K562 (cell line): ENCODE measurements at regions not wholly inside any gene's neighbourhood (a gene's known extent, or its start where the extent isn't known, plus 50 kb on each side); places are given as distances from the start of the nearest gene placed in this dataset.

ENCODE experiments used
- ATAC-seq: fragments of 200-7000 bp; cut with Tn5 transposase; 3 replicates; pipeline ENCODE4 v1.9.1; 2020; ENCODE audit warnings: moderate library complexity
- BruUV-seq: library from RNA; stranded (reverse); fragments of 400-500 nt; replicated peaks from 2 replicates; lab custom pipeline; 2021; lab: Mats Ljungman, UMichigan
- CTCF ChIA-PET: fragments of 300-600 bp; formaldehyde crosslinking; extraction: SDS; loops from one replicate; lab custom pipeline; 2021; ENCODE audit warnings: low intra/inter-chr PET ratio; lab: Yijun Ruan, JAX
- POLR2A ChIA-PET: fragments of 300-600, 350-650 bp; sonication (Branson Sonifier 250); formaldehyde crosslinking; extraction: SDS; loops from one replicate; lab custom pipeline; 2021; ENCODE audit warnings: antibody characterized with exemption, inconsistent platforms; lab: Yijun Ruan, JAX
- DNase-seq, 4 experiments: peaks; one replicate each; pipeline versions ENCODE4 v3.0.0 to v3.0.0-alpha.2; 2011 to 2018; ENCODE audit warnings: low spot score in 3 of 4, mixed read lengths in 3 of 4; ENCODE audit errors: extremely low read depth in 1 of 4
- FAIRE-seq: peaks from 2 replicates; lab custom pipeline; 2011; peaks lifted over from hg19 to GRCh38; lab: Jason Lieb, UNC
- H2AFZ ChIP-seq: 2 replicates; pipeline ENCODE4 v1.6.0; 2011; ENCODE audit warnings: low read depth, low read length, control low read depth, inconsistent platforms
- H3K27ac ChIP-seq: fragments of 200-600 bp; 3 replicates; pipeline ENCODE4 v1.8.0; 2011; ENCODE audit warnings: low read depth, mild to moderate bottlenecking, control low read depth, inconsistent platforms, low read length, moderate library complexity, mixed read lengths; ENCODE audit errors: extremely low read depth
- H3K27me3 ChIP-seq, 2 experiments: fragments of 300-600 bp in 1 of 2; 2 replicates in 1 of 2; 3 replicates in 1 of 2; pipeline versions ENCODE4 v1.6.0 to v1.8.0; 2011; ENCODE audit warnings: inconsistent platforms in 2 of 2, low read length in 2 of 2, mild to moderate bottlenecking in 1 of 2, mixed read lengths in 1 of 2, moderate library complexity in 1 of 2; ENCODE audit not compliant: control insufficient read depth in 2 of 2, insufficient read depth in 2 of 2
- H3K36me3 ChIP-seq: fragments of 300-600 bp; 3 replicates; pipeline ENCODE4 v1.8.0; 2011; ENCODE audit warnings: mild to moderate bottlenecking, low read length, inconsistent platforms; ENCODE audit not compliant: control insufficient read depth, insufficient read depth
- H3K4me1 ChIP-seq, 2 experiments: fragments of 200-600 bp in 1 of 2; replicated peaks in 1 of 2; 2 replicates in 1 of 2; 3 replicates in 1 of 2; pipeline versions ENCODE4 v1.5.1 to v1.8.0; 2011; ENCODE audit warnings: inconsistent platforms in 2 of 2, low read length in 2 of 2, mild to moderate bottlenecking in 1 of 2, mixed read lengths in 1 of 2, moderate library complexity in 1 of 2; ENCODE audit not compliant: control insufficient read depth in 2 of 2, insufficient read depth in 2 of 2
- H3K4me2 ChIP-seq: 2 replicates; pipeline ENCODE4 v1.6.1; 2011; ENCODE audit warnings: low read length, control low read depth, inconsistent platforms, mixed read lengths; ENCODE audit not compliant: insufficient read depth
- H3K4me3 ChIP-seq: fragments of 200-600 bp; sonication (generic), shearing (Covaris generic); 2 replicates; pipeline ENCODE4 v1.5.1; 2016; ENCODE audit warnings: control low read depth, inconsistent platforms
- H3K79me2 ChIP-seq: fragments of 200-600 bp; 3 replicates; pipeline ENCODE4 v1.8.0; 2011; ENCODE audit warnings: low read length, inconsistent platforms; ENCODE audit not compliant: control insufficient read depth, insufficient read depth
- H3K9ac ChIP-seq, 2 experiments: 2 replicates each; pipeline versions ENCODE4 v1.6.0 to v1.6.1; 2011; ENCODE audit warnings: low read depth in 2 of 2, low read length in 2 of 2, control low read depth in 1 of 2, inconsistent platforms in 1 of 2, mild to moderate bottlenecking in 1 of 2, mixed read lengths in 1 of 2; ENCODE audit not compliant: insufficient read depth in 1 of 2
- H3K9me1 ChIP-seq: one replicate; pipeline ENCODE4 v1.6.0; 2011; ENCODE audit warnings: inconsistent platforms, mild to moderate bottlenecking, low read length, moderate library complexity; ENCODE audit not compliant: control insufficient read depth, insufficient read depth
- H3K9me3 ChIP-seq: replicated peaks from 2 replicates; pipeline ENCODE4 v1.5.1; 2011; ENCODE audit warnings: low read depth, low read length, inconsistent platforms; ENCODE audit not compliant: control insufficient read depth, insufficient read depth
- H4K20me1 ChIP-seq: replicated peaks from 2 replicates; pipeline ENCODE4 v1.6.1; 2011; ENCODE audit warnings: low read length, inconsistent platforms, mixed read lengths; ENCODE audit not compliant: control insufficient read depth, insufficient read depth
- CTCF ChIP-seq, 3 experiments: IDR thresholded peaks in 2 of 3; conservative IDR thresholded peaks in 1 of 3; 2 replicates each; pipeline ENCODE4 v1.5.1; 2011 to 2012; ENCODE audit warnings: low read length in 3 of 3, mild to moderate bottlenecking in 3 of 3, control low read depth in 2 of 3, improper control_type of control experiment in 1 of 3, inconsistent platforms in 1 of 3, low read depth in 1 of 3, mixed read lengths in 1 of 3, moderate library complexity in 1 of 3; ENCODE audit not compliant: insufficient read depth in 2 of 3
- FOXK2 ChIP-seq, 2 experiments: fragments of 450-650 bp; IDR thresholded peaks in 1 of 2; conservative IDR thresholded peaks in 1 of 2; 2 replicates each; pipeline ENCODE4 v1.6.1; 2016; ENCODE audit warnings: low read depth in 2 of 2, mild to moderate bottlenecking in 1 of 2
- RAD21 ChIP-seq, 2 experiments: fragments of 250-450 bp in 1 of 2; fragments of 450-650 bp in 1 of 2; sonication (Bioruptor Pico) in 1 of 2; formaldehyde crosslinking in 1 of 2; IDR thresholded peaks in 1 of 2; conservative IDR thresholded peaks in 1 of 2; 2 replicates each; pipeline versions ENCODE4 v1.4.0 to v1.8.0; 2020 to 2022; ENCODE audit warnings: mild to moderate bottlenecking in 2 of 2, moderate library complexity in 1 of 2
- SUPT5H ChIP-seq: fragments of 450-650 bp; IDR thresholded peaks from 2 replicates; pipeline ENCODE4 v1.6.1; 2016
- TARDBP ChIP-seq: fragments of 450-650 bp; IDR thresholded peaks from 2 replicates; pipeline ENCODE4 v1.6.1; 2016
- U2AF2 ChIP-seq: fragments of 200-400 bp; formaldehyde crosslinking; optimal IDR thresholded peaks from 2 replicates; pipeline ENCODE3; 2017; ENCODE audit warnings: low read depth, mild to moderate bottlenecking, low read length
- ZNF583 ChIP-seq: fragments of 250-450 bp; sonication (Bioruptor Pico); IDR thresholded peaks from 2 replicates; pipeline ENCODE4 v1.4.0; 2020
- WGBS: fragments of 100-300 bp; shearing (Covaris generic); methylation state at CpG from one replicate; pipeline ENCODE4 v1.1.6; 2016; ENCODE audit warnings: low coverage, mixed read lengths; ENCODE audit not compliant: insufficient coverage; ENCODE audit errors: missing lambda C conversion rate; 5-methylcytosine and 5-hydroxymethylcytosine counted together
- in situ Hi-C: fragments of 300-500 bp; cut with MboI; formaldehyde crosslinking; loops from 4 replicates; pipeline ENCODE4 v1.15.0; 2018; ENCODE audit warnings: inconsistent platforms, mixed read lengths
- intact Hi-C: fragments of 100-400 bp; cut with micrococcal nuclease; formaldehyde crosslinking; loops from 2 replicates; pipeline ENCODE4 v1.14.2; 2022

- DNase-seq (no peak), FAIRE-seq (no peak), ATAC-seq (no peak)
- no peaks in the 10 kb centered on the region for H3K9me1 ChIP-seq
- no peaks in the 10 kb centered on the region for H4K20me1 ChIP-seq
- BruUV-seq: no TSS peak
- H3K4me1 ChIP-seq: no peaks in the 10 kb centered on the region
- CTCF ChIA-PET: no interaction called here
- 0% methylated on average over 2 of the region's 2 CpGs for WGBS
- no peak overlapping the region for H3K4me3 ChIP-seq
- in situ Hi-C loops: no loop called here
- no peaks in the 10 kb centered on the region for H3K27me3 ChIP-seq
- H3K9me3 ChIP-seq: no peaks in the 10 kb centered on the region
- no peak overlapping the region for H3K9ac ChIP-seq
- POLR2A ChIA-PET: no interaction called here
- H2AFZ ChIP-seq: no peak overlapping the region
- no peaks in the 10 kb centered on the region for H3K36me3 ChIP-seq
- intact Hi-C loops: no loop called here
- H3K79me2 ChIP-seq: no peaks in the 10 kb centered on the region
- no peak overlapping the region for H3K4me2 ChIP-seq
- no peak for TF ChIP-seq SUPT5H
- no peak for TF ChIP-seq ZNF583 (CRISPR knock-in tag)
- TF ChIP-seq TARDBP: no peak
- no peak for TF ChIP-seq FOXK2 (conservative IDR thresholded peaks at IDR 0.05 in 1 of 2, IDR thresholded peaks at IDR 0.05 in 1 of 2; ENCODE audit: low read depth in 2 of 2)
- no peak overlapping the region for H3K27ac ChIP-seq
Observed at GRCh38 chr5:107251151-107251550, 419.6 kb downstream of the EFNA5 start.

GRCh38 chr5:107248066-107248695 is 422.6 kb downstream of the EFNA5 start:
- Histone ChIP-seq H2AFZ (no peak overlapping the region), H3K4me1 (no peaks in the 10 kb centered on the region)
- in situ Hi-C loops: no loop called here
- TF ChIP-seq CTCF (IDR thresholded peaks at IDR 0.05 in 2 of 3, conservative IDR thresholded peaks at IDR 0.05 in 1 of 3; ENCODE audit: insufficient read depth in 2 of 3, low read depth in 1 of 3, low read length in 3 of 3) (peak; percentile 31 to 67 (median 47); a peak in 5 of 6 replicates), U2AF2 (no peak), RAD21 (CRISPR knock-in tag; conservative IDR thresholded peaks at IDR 0.05 in 1 of 2, IDR thresholded peaks at IDR 0.05 in 1 of 2) (peak in 1 of 2 experiments; percentile 43; a peak in 2 of 4 replicates)

More at GRCh38 chr5:107248066-107248695, 422.6 kb downstream of the EFNA5 start:
- Histone ChIP-seq H3K27ac (no peak overlapping the region), H3K27me3 (no peaks in the 10 kb centered on the region), H3K36me3 (no peaks in the 10 kb centered on the region), H3K79me2 (no peaks in the 10 kb centered on the region), H3K4me2 (no peak overlapping the region), H3K4me3 (no peak overlapping the region), H3K9me3 (no peaks in the 10 kb centered on the region), H3K9ac (no peak overlapping the region), H3K9me1 (no peaks in the 10 kb centered on the region), H4K20me1 (no peaks in the 10 kb centered on the region)
- WGBS: 2% methylated on average over 10 of the region's 10 CpGs
- DNase-seq: peak; percentile 43 to 51 (median 46)
- no TSS peak for BruUV-seq
- intact Hi-C loops: loop anchor here (10.0 kb wide), 1 partner anchor 427 kb away; the partner anchor contains the start of gene EFNA5
- no peak for ATAC-seq
- FAIRE-seq: peak; percentile 37
- ChIA-PET POLR2A (no interaction called here), CTCF (no interaction called here)
